ENCODE measurements at regions not wholly inside any gene's neighbourhood (a gene's known extent, or its start where the extent isn't known, plus 50 kb on each side); places are given as distances from the start of the nearest gene placed in this dataset.

- H3K27ac ChIP-seq: no peak overlapping the region
- no peaks in the 10 kb centered on the region for H3K36me3 ChIP-seq
- intact Hi-C loops (cut with DNase I; ENCODE audit: low total_unique reads) (no loop called here), in situ Hi-C loops (cut with MboI; ENCODE audit: low pct_ligation_motif_present in 1 of 4, low pct_unique_long_range_greater_than_20kb in 1 of 4, low sequenced_read_pairs in 3 of 4) (no loop called here)
- H3K9me3 ChIP-seq: no peaks in the 10 kb centered on the region
- no peak for TF ChIP-seq EP300 (IDR thresholded peaks at IDR 0.05; ENCODE audit: low read depth)
- no peak for TF ChIP-seq CTCF (IDR thresholded peaks at IDR 0.05)
- TF ChIP-seq POLR2A (IDR thresholded peaks at IDR 0.05): no peak
- TF ChIP-seq POLR2AphosphoS5 (IDR thresholded peaks at IDR 0.05): no peak
- H3K27me3 ChIP-seq: no peaks in the 10 kb centered on the region
- H3K4me1 ChIP-seq: no peaks in the 10 kb centered on the region
- DNase-seq: no peak
- H3K4me3 ChIP-seq: no peak overlapping the region
Measured at GRCh38 chr6:155595284-155595683, 139.6 kb upstream of the NOX3 start.

- in situ Hi-C loops (cut with MboI; ENCODE audit: low pct_ligation_motif_present in 1 of 4, low pct_unique_long_range_greater_than_20kb in 1 of 4, low sequenced_read_pairs in 3 of 4) (no loop called here), intact Hi-C loops (cut with DNase I; ENCODE audit: low total_unique reads) (no loop called here)
- Histone ChIP-seq H3K27me3 (no peaks in the 10 kb centered on the region), H3K4me1 (no peaks in the 10 kb centered on the region), H3K4me3 (no peak overlapping the region), H3K9me3 (no peaks in the 10 kb centered on the region), H3K27ac (no peak overlapping the region), H3K36me3 (no peaks in the 10 kb centered on the region)
- no peak for TF ChIP-seq EP300 (IDR thresholded peaks at IDR 0.05; ENCODE audit: low read depth)
- TF ChIP-seq POLR2AphosphoS5 (IDR thresholded peaks at IDR 0.05): no peak
- TF ChIP-seq CTCF (IDR thresholded peaks at IDR 0.05): no peak
- TF ChIP-seq POLR2A (IDR thresholded peaks at IDR 0.05): no peak
- DNase-seq: no peak
- 88 to 100% methylated on average over 1 of the region's 1 CpG for WGBS, 2 donors (ENCODE audit: low coverage in 1 of 2)
Measured at GRCh38 chr6:155591741-155592140, 136.1 kb upstream of the NOX3 start.

- DNase-seq: no peak
- TF ChIP-seq CTCF (IDR thresholded peaks at IDR 0.05) (no peak), POLR2A (IDR thresholded peaks at IDR 0.05) (no peak), POLR2AphosphoS5 (IDR thresholded peaks at IDR 0.05) (no peak), EP300 (IDR thresholded peaks at IDR 0.05; ENCODE audit: low read depth) (no peak)
- no peaks in the 10 kb centered on the region for H3K36me3 ChIP-seq
- intact Hi-C loops (cut with DNase I; ENCODE audit: low total_unique reads): no loop called here
- H3K27me3 ChIP-seq: no peaks in the 10 kb centered on the region
- in situ Hi-C loops (cut with MboI; ENCODE audit: low pct_ligation_motif_present in 1 of 4, low pct_unique_long_range_greater_than_20kb in 1 of 4, low sequenced_read_pairs in 3 of 4): no loop called here
- H3K27ac ChIP-seq: no peak overlapping the region
- no peaks in the 10 kb centered on the region for H3K4me1 ChIP-seq
- H3K9me3 ChIP-seq: no peaks in the 10 kb centered on the region
- WGBS, 2 donors (ENCODE audit: low coverage in 1 of 2): 81 to 87% methylated on average over 2 of the region's 2 CpGs
- no peak overlapping the region for H3K4me3 ChIP-seq
Measured at GRCh38 chr6:155589190-155589589, 133.6 kb upstream of the NOX3 start.

DNA sequence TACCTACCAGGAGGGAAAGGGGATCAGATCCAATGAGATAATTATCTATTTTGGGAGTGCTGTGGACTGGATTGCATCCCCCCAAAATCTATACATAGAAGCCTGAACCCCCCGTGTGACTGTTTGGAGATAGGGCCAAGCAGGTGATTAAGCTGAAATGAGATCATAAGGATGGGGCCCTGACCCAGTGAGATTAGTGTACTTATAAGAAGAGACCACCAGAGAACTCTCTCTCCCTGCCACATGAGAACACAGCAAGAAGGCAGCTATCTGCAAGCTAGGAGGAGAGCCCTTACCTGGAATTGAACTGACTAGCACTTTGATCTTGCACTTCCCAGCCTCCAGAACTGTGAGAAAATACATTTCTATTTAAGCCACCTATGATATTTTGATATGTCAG is 132.2 kb upstream of the NOX3 start:
- H3K4me1 ChIP-seq: no peaks in the 10 kb centered on the region
- intact Hi-C loops (cut with DNase I; ENCODE audit: low total_unique reads) (no loop called here), in situ Hi-C loops (cut with MboI; ENCODE audit: low pct_ligation_motif_present in 1 of 4, low pct_unique_long_range_greater_than_20kb in 1 of 4, low sequenced_read_pairs in 3 of 4) (no loop called here)
- 89% methylated on average over 1 of the region's 1 CpG; no CpG with 5 or more reads in 1 of the 2 donors for WGBS, 2 donors (ENCODE audit: low coverage in 1 of 2)
- no peaks in the 10 kb centered on the region for H3K27me3 ChIP-seq
- no peak for DNase-seq
- H3K36me3 ChIP-seq: no peaks in the 10 kb centered on the region
- no peak for TF ChIP-seq POLR2A (IDR thresholded peaks at IDR 0.05)
- no peak for TF ChIP-seq CTCF (IDR thresholded peaks at IDR 0.05)
- TF ChIP-seq POLR2AphosphoS5 (IDR thresholded peaks at IDR 0.05): no peak
- TF ChIP-seq EP300 (IDR thresholded peaks at IDR 0.05; ENCODE audit: low read depth): no peak
- H3K9me3 ChIP-seq: no peaks in the 10 kb centered on the region
- H3K27ac ChIP-seq: no peak overlapping the region
- no peak overlapping the region for H3K4me3 ChIP-seq
